ENCODE measurements at regions not wholly inside any gene's neighbourhood (a gene's known extent, or its start where the extent isn't known, plus 50 kb on each side); places are given as distances from the start of the nearest gene placed in this dataset.

GRCh38 chr5:67465537-67466207, 269.1 kb upstream of the CD180 start:
- TF ChIP-seq CTCF (IDR thresholded peaks at IDR 0.05) (no peak), POLR2A (IDR thresholded peaks at IDR 0.05) (no peak), EP300 (IDR thresholded peaks at IDR 0.05) (no peak)
